IPS-15b (cell line): ENCODE measurements at regions not wholly inside any gene's neighbourhood (a gene's known extent, or its start where the extent isn't known, plus 50 kb on each side); places are given as distances from the start of the nearest gene placed in this dataset.

ENCODE experiments used
- H3K27me3 ChIP-seq: one replicate; pipeline ENCODE4 v1.6.1; 2013; ENCODE audit warnings: low read length; ENCODE audit not compliant: control insufficient read depth, insufficient read depth
- H3K36me3 ChIP-seq: one replicate; pipeline ENCODE4 v1.6.1; 2013; ENCODE audit warnings: low read length; ENCODE audit not compliant: control insufficient read depth, insufficient read depth
- H3K4me1 ChIP-seq: one replicate; pipeline ENCODE4 v1.6.1; 2013; ENCODE audit warnings: mild to moderate bottlenecking, low read length; ENCODE audit not compliant: control insufficient read depth, insufficient read depth
- H3K4me3 ChIP-seq: one replicate; pipeline ENCODE4 v1.5.1; 2013; ENCODE audit warnings: low read depth, low read length
- H3K9ac ChIP-seq: one replicate; pipeline ENCODE4 v1.6.1; 2013; ENCODE audit warnings: low read depth, mild to moderate bottlenecking, low read length
- H3K9me3 ChIP-seq: one replicate; pipeline ENCODE4 v1.6.1; 2013; ENCODE audit warnings: mild to moderate bottlenecking, low read length; ENCODE audit not compliant: control insufficient read depth, insufficient read depth

DNA sequence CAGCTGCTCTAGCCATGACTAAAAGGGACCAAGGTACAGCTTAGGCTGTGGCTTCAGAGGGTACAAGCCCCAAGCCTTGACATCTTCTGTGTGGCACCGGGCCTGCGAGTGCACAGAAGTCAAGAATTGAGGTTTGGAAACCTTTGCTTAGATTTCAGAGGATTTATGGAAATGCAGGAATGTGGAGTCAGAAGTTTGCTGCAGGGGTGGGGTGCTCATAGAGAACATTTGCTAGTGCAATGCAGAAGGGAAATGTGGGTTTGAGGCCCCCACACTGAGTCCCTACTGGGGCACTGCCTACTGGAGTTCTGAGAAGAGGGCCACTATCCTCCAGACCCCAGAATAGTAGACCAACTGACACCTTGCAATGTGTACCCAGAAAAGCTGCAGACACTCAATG is 624.9 kb upstream of the FTMT start:
- Histone ChIP-seq H3K4me1 (no peaks in the 10 kb centered on the region), H3K36me3 (no peaks in the 10 kb centered on the region), H3K4me3 (no peak overlapping the region)

DNA sequence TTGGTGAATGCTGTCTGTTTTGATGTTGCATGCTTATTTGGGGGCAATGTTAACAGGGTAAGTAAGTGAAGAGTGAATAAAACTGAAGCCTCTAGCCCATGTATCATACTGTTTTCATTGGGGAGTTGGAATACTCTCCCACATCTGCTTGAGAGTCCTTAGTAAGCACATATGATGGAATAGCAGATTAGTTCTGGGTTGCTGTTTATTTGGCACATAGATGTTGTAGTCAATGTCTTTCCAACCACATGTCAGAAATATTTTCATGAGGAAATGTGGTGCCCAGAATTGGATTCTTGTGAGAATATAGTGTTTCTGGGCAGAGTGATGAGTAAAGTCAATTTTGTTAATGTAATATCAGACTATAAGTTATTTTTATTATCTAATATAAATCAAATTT is 611.7 kb upstream of the FTMT start:
- H3K36me3 ChIP-seq, result no peaks in the 10 kb centered on the region
- H3K9ac ChIP-seq, result no peak overlapping the region
- no peaks in the 10 kb centered on the region for H3K27me3 ChIP-seq
- no peaks in the 10 kb centered on the region for H3K4me1 ChIP-seq
- no peaks in the 10 kb centered on the region for H3K9me3 ChIP-seq
- no peak overlapping the region for H3K4me3 ChIP-seq

More for the DNA sequence above, 624.9 kb upstream of the FTMT start:
- Histone ChIP-seq H3K9me3 (peaks cover 4% of the 10 kb centered on the region), H3K9ac (no peak overlapping the region), H3K27me3 (no peaks in the 10 kb centered on the region)

DNA sequence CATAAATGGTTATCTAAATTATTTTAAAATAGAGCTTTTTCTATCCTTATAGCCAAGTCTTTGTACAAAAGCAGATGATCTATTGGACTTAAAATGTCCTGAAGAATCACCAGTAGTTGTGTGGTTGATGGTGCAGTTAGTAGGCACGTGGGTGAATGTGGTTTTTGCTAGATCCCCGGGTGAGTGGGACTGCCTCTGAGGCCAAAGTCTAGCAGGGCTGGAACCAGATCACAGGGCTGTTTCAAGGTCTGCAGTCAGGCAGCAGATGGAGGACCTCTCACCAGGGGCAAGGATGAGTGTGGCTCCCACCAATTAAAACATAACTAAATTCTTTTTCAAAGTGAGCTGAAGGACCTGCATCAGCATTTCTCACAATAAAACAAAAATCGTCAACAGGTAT is 604.7 kb upstream of the FTMT start:
- no peak overlapping the region for H3K9ac ChIP-seq
- H3K36me3 ChIP-seq, result no peaks in the 10 kb centered on the region
- no peaks in the 10 kb centered on the region for H3K4me1 ChIP-seq
- H3K27me3 ChIP-seq, result no peaks in the 10 kb centered on the region
- no peak overlapping the region for H3K4me3 ChIP-seq
- no peaks in the 10 kb centered on the region for H3K9me3 ChIP-seq

DNA sequence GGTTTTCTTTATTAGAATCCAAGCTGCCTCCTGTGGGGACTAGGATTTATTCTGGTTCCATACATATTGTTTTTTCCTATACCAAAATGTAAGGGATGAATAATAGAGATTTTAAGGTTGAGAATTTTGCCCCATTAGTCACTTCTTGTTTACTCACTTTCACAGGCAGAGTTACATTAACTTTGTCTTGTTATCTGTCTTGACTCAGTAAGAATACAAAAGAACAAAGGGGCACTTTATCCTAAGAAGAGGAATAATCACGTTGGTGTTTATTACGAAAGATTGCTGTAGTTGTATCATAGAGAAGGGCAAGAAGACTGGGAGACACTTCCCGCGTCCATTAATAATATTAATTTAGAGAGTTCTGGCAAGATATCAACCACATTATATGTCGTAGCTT is 599.7 kb upstream of the FTMT start:
- no peak overlapping the region for H3K4me3 ChIP-seq
- no peaks in the 10 kb centered on the region for H3K4me1 ChIP-seq
- no peaks in the 10 kb centered on the region for H3K27me3 ChIP-seq
- no peak overlapping the region for H3K9ac ChIP-seq
- H3K9me3 ChIP-seq, result no peaks in the 10 kb centered on the region
- H3K36me3 ChIP-seq, result no peaks in the 10 kb centered on the region

DNA sequence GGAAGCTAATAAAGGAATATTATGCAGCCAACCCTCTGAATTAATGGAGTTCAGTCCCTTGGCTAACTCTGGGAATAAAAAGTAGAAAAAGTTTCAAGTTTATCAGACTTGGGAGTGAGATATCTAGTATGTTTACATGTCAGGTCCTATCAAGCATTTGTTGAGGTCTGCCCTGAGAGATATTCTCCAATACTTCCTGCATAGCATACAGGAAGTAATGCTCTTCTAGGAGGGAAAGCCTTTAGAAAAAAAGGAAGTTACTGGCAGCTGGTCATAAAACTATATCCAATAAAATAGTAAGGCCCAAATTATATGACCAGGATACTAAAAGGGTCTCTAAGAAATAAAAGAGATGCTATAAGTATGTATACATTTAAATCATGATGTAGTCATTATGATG is 594.1 kb upstream of the FTMT start:
- Histone ChIP-seq H3K9ac (no peak overlapping the region), H3K9me3 (no peaks in the 10 kb centered on the region), H3K36me3 (no peaks in the 10 kb centered on the region), H3K4me1 (no peaks in the 10 kb centered on the region), H3K27me3 (no peaks in the 10 kb centered on the region), H3K4me3 (no peak overlapping the region)

DNA sequence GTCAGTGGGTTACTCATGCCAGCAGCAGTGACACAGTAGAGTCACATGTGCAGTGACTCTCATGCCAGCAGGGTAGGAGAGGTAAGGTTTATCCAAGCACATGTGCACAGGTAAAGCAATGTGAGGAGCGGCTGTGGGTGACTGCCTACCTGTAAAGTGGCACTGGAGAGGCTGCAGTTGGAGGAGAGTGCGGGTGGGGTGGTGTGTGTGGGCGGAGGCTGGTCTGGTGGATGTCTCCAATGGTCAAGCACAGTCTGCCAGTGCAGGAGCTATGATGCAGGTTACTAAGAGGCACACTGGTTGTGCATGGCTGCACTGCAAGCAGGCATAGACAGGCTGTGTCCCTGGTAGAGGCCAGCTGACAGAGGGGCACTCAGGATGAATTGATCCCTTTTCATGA is 588.2 kb upstream of the FTMT start:
- no peak overlapping the region for H3K4me3 ChIP-seq
- no peak overlapping the region for H3K9ac ChIP-seq
- no peaks in the 10 kb centered on the region for H3K36me3 ChIP-seq
- H3K4me1 ChIP-seq, result no peaks in the 10 kb centered on the region
- no peaks in the 10 kb centered on the region for H3K27me3 ChIP-seq
- H3K9me3 ChIP-seq, result no peaks in the 10 kb centered on the region

DNA sequence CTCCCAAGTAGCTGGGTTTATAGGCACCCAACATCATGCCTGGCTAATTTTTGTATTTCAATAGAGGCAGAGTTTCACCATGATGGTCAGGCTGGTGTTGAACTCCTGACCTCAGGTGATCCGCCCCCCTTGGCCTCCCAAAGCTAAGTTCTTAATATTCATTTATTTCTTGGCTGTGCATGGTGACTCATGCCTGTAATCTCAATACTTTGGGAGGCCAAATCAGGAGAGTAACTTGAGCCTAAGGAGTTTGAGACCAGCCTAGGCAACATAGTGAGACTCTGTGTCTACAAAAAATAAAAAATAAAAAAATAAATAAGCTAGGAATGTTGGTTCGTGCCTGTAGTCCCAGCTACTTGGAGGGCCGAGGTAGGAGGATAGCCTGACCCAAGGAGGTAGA is 587.1 kb upstream of the FTMT start:
- H3K4me3 ChIP-seq, result no peak overlapping the region
- H3K27me3 ChIP-seq, result no peaks in the 10 kb centered on the region
- H3K36me3 ChIP-seq, result no peaks in the 10 kb centered on the region
- no peaks in the 10 kb centered on the region for H3K9me3 ChIP-seq
- no peak overlapping the region for H3K9ac ChIP-seq
- H3K4me1 ChIP-seq, result no peaks in the 10 kb centered on the region

DNA sequence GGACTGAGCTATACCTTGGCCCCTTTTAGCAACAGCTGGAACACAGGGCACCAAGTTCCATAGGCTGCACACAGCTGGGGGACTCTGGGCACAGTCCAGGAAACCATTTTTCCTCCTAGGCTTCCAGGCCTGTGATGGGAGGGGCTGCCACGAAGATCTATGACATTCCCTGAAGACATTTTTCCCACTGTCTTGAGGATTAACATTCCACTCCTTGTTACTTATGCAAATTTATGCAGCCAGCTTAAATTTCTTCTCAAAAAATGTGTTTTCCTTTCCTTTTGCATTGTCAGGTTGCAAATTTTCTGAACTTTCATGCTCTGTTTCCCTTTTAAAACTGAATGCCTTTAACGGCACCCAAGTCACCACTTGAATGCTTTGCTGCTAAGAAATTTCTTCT is 580.1 kb upstream of the FTMT start:
- Histone ChIP-seq H3K4me1 (no peaks in the 10 kb centered on the region), H3K4me3 (no peak overlapping the region), H3K36me3 (no peaks in the 10 kb centered on the region), H3K9me3 (no peaks in the 10 kb centered on the region), H3K9ac (no peak overlapping the region), H3K27me3 (no peaks in the 10 kb centered on the region)

DNA sequence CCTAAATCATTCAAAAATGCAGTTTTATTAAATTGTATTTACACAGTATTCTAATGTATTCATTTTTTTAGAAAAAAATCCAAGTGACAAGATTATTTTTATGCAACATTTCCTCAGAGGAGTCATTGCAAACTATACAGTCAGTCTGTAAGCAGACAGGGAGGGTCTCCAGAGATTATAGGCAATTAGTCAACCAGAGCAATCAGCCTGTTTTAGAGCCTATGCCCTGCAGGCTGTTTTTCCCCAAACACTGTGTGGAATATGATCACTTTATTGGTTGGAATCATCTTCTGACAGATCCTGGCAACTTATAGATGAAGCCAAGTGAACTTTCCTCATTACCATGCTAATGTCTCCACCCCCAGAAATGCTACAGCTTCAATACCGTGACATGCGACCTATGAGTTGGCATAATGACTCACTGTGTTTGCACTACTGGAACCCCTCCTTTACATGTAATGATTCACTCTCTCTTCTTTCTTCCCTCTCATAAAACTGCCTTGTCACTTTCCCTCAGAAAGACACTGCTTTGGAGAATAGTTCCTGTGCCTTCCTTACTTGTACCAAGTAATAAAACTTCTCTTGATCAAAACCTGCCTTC is 577.7 kb upstream of the FTMT start:
- H3K9me3 ChIP-seq, result no peaks in the 10 kb centered on the region
- H3K4me3 ChIP-seq, result no peak overlapping the region

DNA sequence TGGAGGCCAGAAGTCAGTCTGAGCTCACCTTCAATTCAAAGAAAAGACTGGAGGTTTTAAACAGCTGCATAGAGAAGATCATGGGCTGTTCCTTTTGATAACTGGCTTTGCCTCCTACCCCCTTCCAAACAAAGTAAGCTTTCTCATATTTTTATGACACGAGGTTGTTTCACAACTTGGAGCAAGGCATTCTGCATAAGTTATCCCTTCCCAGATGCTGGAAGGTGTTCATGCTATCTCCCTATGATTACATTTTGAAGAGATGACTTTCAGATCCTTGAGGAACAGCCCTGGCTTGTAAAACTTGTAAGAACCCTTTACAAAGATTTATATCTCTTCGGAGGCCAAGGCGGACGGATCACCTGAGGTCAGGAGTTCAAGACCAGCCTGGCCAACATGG is 571.9 kb upstream of the FTMT start:
- H3K4me1 ChIP-seq, result no peaks in the 10 kb centered on the region
- H3K27me3 ChIP-seq, result no peaks in the 10 kb centered on the region
- H3K9me3 ChIP-seq, result no peaks in the 10 kb centered on the region
- no peak overlapping the region for H3K9ac ChIP-seq
- no peak overlapping the region for H3K4me3 ChIP-seq
- H3K36me3 ChIP-seq, result no peaks in the 10 kb centered on the region

More for the DNA sequence above, 577.7 kb upstream of the FTMT start:
- Histone ChIP-seq H3K9ac (no peak overlapping the region), H3K36me3 (no peaks in the 10 kb centered on the region), H3K27me3 (no peaks in the 10 kb centered on the region), H3K4me1 (no peaks in the 10 kb centered on the region)

DNA sequence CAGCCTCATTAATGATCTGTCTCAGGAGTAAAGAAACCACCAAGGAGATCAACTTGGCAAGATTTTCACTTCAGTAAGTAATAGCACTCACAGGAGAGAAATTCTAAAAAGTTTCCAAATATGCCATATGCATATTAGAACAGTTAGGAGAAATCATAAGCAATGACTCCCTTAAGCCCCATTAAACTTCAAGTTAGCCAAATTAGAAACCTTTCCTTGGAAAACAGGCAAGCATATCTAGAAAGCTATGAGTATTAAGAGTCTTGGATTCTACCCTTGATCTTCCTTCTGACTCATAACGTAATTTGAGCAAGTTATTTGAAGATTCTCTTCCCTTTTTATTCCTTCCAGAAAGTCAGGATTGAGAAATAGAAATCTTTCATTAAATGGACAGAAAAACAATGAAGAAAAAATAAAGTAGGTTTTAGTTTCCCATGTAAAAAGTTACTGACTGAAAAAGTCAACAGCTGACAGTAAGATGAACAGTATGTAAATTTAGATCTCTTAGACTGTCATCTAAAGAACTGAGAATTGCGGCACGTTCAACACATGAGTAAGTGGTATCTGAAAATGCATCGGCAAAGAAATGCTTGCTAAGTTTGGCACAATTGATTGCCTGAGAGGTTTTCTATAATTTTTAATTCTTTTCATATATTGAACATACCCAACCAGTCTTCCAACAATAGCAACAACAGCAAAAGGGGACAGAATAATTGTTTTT is 565.7 kb upstream of the FTMT start:
- Histone ChIP-seq H3K9ac (no peak overlapping the region), H3K4me1 (no peaks in the 10 kb centered on the region), H3K36me3 (no peaks in the 10 kb centered on the region), H3K4me3 (no peak overlapping the region), H3K27me3 (no peaks in the 10 kb centered on the region), H3K9me3 (no peaks in the 10 kb centered on the region)

DNA sequence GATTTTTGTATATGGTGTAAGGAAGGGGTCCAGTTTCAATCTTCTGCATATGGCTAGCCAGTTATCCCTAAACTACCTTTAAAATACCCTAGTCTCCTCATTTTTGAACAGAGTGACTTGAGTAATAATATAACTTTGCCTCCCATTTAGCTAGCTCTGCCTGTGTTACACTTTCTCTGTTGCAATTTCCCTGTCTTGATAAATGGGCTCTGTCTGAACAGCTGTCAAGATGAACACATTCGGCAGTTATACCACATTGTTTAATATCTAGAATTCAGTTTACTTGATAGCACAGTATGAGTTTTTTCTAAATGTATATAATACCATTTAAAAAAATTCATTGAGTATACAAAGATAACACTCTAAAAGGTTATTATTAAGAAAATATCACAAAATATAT is 562.9 kb upstream of the FTMT start:
- no peaks in the 10 kb centered on the region for H3K27me3 ChIP-seq
- no peaks in the 10 kb centered on the region for H3K36me3 ChIP-seq
- no peaks in the 10 kb centered on the region for H3K9me3 ChIP-seq
- H3K9ac ChIP-seq, result no peak overlapping the region
- no peak overlapping the region for H3K4me3 ChIP-seq
- no peaks in the 10 kb centered on the region for H3K4me1 ChIP-seq
